Breast epithelium (tissue), 3 donors: ENCODE measurements at regions not wholly inside any gene's neighbourhood (a gene's known extent, or its start where the extent isn't known, plus 50 kb on each side); places are given as distances from the start of the nearest gene placed in this dataset.

Source experiments
- CTCF ChIP-seq, 3 donors: fragments of 450-650 bp; IDR thresholded peaks; one replicate each; pipeline ENCODE4 v1.5.1; 2016 to 2017; ENCODE audit warnings: antibody characterized with exemption in 3 of 3, mild to moderate bottlenecking in 3 of 3, moderate library complexity in 3 of 3
- POLR2A ChIP-seq: fragments of 450-650 bp; IDR thresholded peaks from one replicate; pipeline ENCODE4 v1.6.1; 2016; ENCODE audit warnings: antibody characterized with exemption, mild to moderate bottlenecking, moderate library complexity
- POLR2AphosphoS5 ChIP-seq, 3 donors: sonication (generic); formaldehyde crosslinking; IDR thresholded peaks; one replicate each; pipeline ENCODE4 v1.6.1; 2017; ENCODE audit warnings: antibody characterized with exemption in 3 of 3

GRCh38 chr18:61057443-61057842, 275.8 kb upstream of the CDH20 start:
- TF ChIP-seq CTCF (IDR thresholded peaks at IDR 0.05): no peak
- no peak for TF ChIP-seq POLR2AphosphoS5 (IDR thresholded peaks at IDR 0.05)
- TF ChIP-seq POLR2A: no peak
